ENCODE measurements at regions not wholly inside any gene's neighbourhood (a gene's known extent, or its start where the extent isn't known, plus 50 kb on each side); places are given as distances from the start of the nearest gene placed in this dataset.
A peak's percentile ranks its signal among the peaks of the same experiment; 100 is the strongest.

DNA sequence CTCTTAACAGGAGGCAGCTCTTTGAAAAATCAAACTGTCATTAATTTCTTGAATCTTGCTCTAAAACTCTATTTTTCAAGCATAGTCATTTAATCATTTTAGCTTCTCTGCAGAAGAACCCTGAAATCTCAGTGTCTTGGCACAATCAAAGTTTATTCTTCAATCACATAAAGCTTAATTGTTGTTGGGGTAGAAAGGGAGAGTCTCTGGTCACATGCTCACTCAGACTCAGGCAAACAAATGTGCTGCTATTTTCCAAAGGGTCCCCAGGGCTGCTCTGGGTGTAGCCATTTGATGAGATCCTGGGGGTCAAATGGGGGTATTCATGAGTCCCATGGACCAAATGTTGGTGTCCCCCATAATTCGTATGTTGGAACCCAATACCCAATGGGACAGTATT is 114.8 kb downstream of the MSX2 start:
- TF ChIP-seq, protein P1, sequence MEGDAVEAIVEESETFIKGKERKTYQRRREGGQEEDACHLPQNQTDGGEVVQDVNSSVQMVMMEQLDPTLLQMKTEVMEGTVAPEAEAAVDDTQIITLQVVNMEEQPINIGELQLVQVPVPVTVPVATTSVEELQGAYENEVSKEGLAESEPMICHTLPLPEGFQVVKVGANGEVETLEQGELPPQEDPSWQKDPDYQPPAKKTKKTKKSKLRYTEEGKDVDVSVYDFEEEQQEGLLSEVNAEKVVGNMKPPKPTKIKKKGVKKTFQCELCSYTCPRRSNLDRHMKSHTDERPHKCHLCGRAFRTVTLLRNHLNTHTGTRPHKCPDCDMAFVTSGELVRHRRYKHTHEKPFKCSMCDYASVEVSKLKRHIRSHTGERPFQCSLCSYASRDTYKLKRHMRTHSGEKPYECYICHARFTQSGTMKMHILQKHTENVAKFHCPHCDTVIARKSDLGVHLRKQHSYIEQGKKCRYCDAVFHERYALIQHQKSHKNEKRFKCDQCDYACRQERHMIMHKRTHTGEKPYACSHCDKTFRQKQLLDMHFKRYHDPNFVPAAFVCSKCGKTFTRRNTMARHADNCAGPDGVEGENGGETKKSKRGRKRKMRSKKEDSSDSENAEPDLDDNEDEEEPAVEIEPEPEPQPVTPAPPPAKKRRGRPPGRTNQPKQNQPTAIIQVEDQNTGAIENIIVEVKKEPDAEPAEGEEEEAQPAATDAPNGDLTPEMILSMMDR (IDR thresholded peaks at IDR 0.05; ENCODE audit: low read depth, low read length): no peak
- Histone ChIP-seq H3K27me3 (peaks cover 7% of the 10 kb centered on the region; the same call in 1 of the 2 replicates), H3K4me3 (ENCODE audit: low read depth, low read length) (no peak overlapping the region), H3K9me3 (no peaks in the 10 kb centered on the region), H3K4me1 (no peaks in the 10 kb centered on the region), H3K36me3 (no peaks in the 10 kb centered on the region)
- no peak for DNase-seq

GRCh38 chr5:174837919-174838902 is 113.8 kb downstream of the MSX2 start:
- DNase-seq: no peak

DNA sequence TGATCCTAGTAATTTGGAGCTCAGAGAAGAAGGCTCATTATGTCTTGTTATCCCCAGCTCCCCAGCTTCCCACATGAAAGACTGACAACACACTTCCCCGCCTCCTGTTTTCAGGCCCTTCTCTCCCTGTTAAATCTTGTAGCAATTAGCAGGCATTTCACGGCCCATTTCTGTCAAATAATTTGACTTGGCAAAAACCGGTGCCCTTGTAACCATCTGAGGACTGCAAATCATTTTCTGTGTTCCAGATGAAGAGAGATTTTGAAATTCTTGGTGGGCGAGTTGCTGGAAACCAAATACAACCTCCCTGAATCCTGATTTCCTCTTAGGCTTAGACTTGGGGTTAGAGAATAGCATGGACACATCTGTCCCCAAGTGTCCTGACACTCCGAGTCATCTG is 109.7 kb downstream of the MSX2 start:
- Histone ChIP-seq H3K36me3 (no peaks in the 10 kb centered on the region), H3K4me1 (no peaks in the 10 kb centered on the region), H3K4me3 (ENCODE audit: low read depth, low read length) (no peak overlapping the region), H3K9me3 (no peaks in the 10 kb centered on the region), H3K27me3 (peaks cover 19% of the 10 kb centered on the region)
- TF ChIP-seq, protein P1 (IDR thresholded peaks at IDR 0.05; ENCODE audit: low read depth, low read length): no peak
- no peak for DNase-seq

More at GRCh38 chr5:174837919-174838902, 113.8 kb downstream of the MSX2 start:
- Histone ChIP-seq H3K4me1 (no peaks in the 10 kb centered on the region), H3K4me3 (ENCODE audit: low read depth, low read length) (no peak overlapping the region), H3K36me3 (no peaks in the 10 kb centered on the region), H3K9me3 (no peaks in the 10 kb centered on the region), H3K27me3 (peaks cover 12% of the 10 kb centered on the region; the same call in 1 of the 2 replicates)
- TF ChIP-seq, protein P1 (IDR thresholded peaks at IDR 0.05; ENCODE audit: low read depth, low read length): peak; percentile 41

DNA sequence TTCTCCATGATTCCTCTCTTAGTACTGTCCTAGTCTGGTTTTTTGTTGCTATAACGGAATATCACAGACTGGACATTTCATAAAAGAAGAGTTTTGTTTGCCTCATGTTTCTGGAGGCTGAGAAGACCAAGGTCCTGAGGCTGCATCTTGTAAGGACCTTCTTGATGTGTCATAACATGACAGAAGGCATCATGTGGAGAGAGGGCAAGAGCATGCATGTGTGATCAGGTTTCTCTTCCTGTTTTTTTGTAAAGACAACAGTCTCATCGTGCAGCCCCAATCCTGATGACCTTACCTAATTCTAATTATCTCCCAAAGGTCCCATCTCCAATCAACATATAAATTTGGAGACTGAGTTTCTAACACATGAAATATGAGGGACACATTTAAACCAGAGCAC is 108.4 kb downstream of the MSX2 start:
- no peaks in the 10 kb centered on the region for H3K4me1 ChIP-seq
- H3K9me3 ChIP-seq: no peaks in the 10 kb centered on the region
- no peaks in the 10 kb centered on the region for H3K36me3 ChIP-seq
- TF ChIP-seq, protein P1 (IDR thresholded peaks at IDR 0.05; ENCODE audit: low read depth, low read length): no peak
- H3K27me3 ChIP-seq: peaks cover 26% of the 10 kb centered on the region
- DNase-seq: no peak
- H3K4me3 ChIP-seq (ENCODE audit: low read depth, low read length): no peak overlapping the region

DNA sequence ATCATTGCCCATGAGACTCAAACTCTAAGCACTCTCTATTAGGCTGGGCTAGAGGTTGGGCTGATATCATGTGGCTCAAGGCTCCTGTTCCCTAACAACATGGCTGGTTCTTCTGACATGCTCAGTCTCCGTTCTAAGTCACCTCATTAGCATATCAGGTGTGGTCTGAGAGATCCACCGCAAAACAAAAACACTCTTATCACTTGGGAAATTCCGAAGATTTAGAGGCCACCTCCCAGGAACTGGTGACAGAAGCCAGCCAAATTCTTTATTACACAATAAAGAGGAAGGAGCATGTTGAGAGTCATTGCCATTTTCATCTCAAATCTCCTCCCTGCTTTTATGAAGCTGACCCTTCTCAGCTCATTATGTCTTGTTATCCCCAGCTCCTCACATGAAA is 107.6 kb downstream of the MSX2 start:
- H3K27me3 ChIP-seq: peaks cover 30% of the 10 kb centered on the region
- H3K4me1 ChIP-seq: no peaks in the 10 kb centered on the region
- TF ChIP-seq, protein P1 (IDR thresholded peaks at IDR 0.05; ENCODE audit: low read depth, low read length): no peak
- H3K4me3 ChIP-seq (ENCODE audit: low read depth, low read length): no peak overlapping the region
- H3K36me3 ChIP-seq: no peaks in the 10 kb centered on the region
- H3K9me3 ChIP-seq: no peaks in the 10 kb centered on the region
- DNase-seq: no peak
